ENCODE measurements at regions not wholly inside any gene's neighbourhood (a gene's known extent, or its start where the extent isn't known, plus 50 kb on each side); places are given as distances from the start of the nearest gene placed in this dataset.

GRCh38 chr5:58002323-58002722 is 457.6 kb downstream of the PLK2 start:
- TF ChIP-seq CTCF (IDR thresholded peaks at IDR 0.05): no peak
- no peak for TF ChIP-seq POLR2A (IDR thresholded peaks at IDR 0.05)
- TF ChIP-seq POLR2AphosphoS5 (IDR thresholded peaks at IDR 0.05): no peak

All from breast epithelium (tissue), 3 donors.